ENCODE measurements at regions not wholly inside any gene's neighbourhood (a gene's known extent, or its start where the extent isn't known, plus 50 kb on each side); places are given as distances from the start of the nearest gene placed in this dataset.

DNA sequence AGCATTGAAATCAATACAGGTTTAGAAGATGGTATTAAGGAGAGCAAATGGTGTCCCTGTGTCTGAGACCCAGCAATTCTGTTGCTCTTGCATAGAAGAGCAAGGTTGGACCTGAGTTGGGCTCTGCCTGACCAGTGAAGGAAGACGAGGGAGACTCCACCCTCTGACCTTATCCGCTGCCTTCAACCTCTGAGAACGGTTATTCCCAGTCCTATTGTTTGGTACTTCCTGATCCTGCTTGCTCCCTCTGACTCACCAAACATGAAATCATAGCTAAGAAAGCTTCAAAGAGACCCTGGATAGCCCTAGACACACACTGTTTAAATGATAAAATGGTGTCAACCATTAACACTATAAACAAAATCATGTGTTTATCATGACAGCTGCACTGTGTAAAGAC lies 218.5 kb downstream of the PLK2 start:
- no peak for DNase-seq (ENCODE audit: low read depth)
- no peak overlapping the region for H3K4me3 ChIP-seq (ENCODE audit: low read depth, low read length)
- TF ChIP-seq POLR2A (IDR thresholded peaks at IDR 0.05; ENCODE audit: extremely low read depth, insufficient read length): no peak
- TF ChIP-seq, protein P1, sequence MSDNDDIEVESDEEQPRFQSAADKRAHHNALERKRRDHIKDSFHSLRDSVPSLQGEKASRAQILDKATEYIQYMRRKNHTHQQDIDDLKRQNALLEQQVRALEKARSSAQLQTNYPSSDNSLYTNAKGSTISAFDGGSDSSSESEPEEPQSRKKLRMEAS (IDR thresholded peaks at IDR 0.05; ENCODE audit: low read depth, low read length): no peak
- TF ChIP-seq, protein P2, sequence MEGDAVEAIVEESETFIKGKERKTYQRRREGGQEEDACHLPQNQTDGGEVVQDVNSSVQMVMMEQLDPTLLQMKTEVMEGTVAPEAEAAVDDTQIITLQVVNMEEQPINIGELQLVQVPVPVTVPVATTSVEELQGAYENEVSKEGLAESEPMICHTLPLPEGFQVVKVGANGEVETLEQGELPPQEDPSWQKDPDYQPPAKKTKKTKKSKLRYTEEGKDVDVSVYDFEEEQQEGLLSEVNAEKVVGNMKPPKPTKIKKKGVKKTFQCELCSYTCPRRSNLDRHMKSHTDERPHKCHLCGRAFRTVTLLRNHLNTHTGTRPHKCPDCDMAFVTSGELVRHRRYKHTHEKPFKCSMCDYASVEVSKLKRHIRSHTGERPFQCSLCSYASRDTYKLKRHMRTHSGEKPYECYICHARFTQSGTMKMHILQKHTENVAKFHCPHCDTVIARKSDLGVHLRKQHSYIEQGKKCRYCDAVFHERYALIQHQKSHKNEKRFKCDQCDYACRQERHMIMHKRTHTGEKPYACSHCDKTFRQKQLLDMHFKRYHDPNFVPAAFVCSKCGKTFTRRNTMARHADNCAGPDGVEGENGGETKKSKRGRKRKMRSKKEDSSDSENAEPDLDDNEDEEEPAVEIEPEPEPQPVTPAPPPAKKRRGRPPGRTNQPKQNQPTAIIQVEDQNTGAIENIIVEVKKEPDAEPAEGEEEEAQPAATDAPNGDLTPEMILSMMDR (IDR thresholded peaks at IDR 0.05; ENCODE audit: low read depth, low read length): no peak
- no peak for TF ChIP-seq MYC (IDR thresholded peaks at IDR 0.05; ENCODE audit: low read depth, low read length)

DNA sequence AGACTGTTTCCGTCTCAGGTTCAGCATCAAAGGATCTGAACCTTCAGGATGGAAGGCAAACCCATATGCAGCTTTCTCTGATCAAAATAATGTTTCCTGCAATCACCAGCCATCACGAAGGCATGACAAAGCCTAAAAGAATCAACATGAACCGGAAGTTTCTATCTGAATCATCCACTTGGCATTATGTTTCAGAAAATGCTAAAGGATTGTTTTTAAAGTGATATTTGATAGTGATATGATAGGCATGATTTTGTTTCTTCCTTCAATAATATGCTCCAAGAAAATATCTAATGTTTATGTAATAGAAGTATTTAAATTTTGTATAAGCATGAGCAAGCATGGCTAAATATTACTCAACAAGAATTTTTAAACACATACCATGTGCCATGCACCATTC lies 219.6 kb downstream of the PLK2 start:
- DNase-seq (ENCODE audit: low read depth): no peak
- H3K4me3 ChIP-seq (ENCODE audit: low read depth, low read length): no peak overlapping the region
- TF ChIP-seq MYC (IDR thresholded peaks at IDR 0.05; ENCODE audit: low read depth, low read length): no peak
- TF ChIP-seq POLR2A (IDR thresholded peaks at IDR 0.05; ENCODE audit: extremely low read depth, insufficient read length): no peak
- TF ChIP-seq, protein P2 (IDR thresholded peaks at IDR 0.05; ENCODE audit: low read depth, low read length): no peak
- TF ChIP-seq, protein P1 (IDR thresholded peaks at IDR 0.05; ENCODE audit: low read depth, low read length): no peak

DNA sequence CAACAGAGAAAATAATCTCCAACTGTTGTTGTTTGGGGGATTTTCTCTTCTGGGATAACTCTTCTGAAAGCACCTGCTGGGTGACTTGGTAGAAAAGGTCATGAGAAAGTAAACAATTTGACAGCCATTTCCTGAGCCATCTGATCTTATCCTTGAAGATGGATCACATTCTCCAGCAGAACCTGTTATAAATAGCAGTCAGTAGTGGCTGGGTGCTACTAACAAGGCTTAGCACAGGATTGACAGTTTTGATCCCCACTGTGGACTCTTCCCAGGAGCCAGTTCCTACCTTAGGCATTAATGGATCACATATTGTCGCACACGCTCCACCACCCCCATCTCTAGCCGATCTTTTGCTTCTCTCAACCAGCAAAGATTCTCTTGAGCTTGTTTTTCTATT lies 220.2 kb downstream of the PLK2 start:
- no peak for TF ChIP-seq MYC (IDR thresholded peaks at IDR 0.05; ENCODE audit: low read depth, low read length)
- TF ChIP-seq, protein P2 (IDR thresholded peaks at IDR 0.05; ENCODE audit: low read depth, low read length): no peak
- TF ChIP-seq, protein P1 (IDR thresholded peaks at IDR 0.05; ENCODE audit: low read depth, low read length): no peak
- DNase-seq (ENCODE audit: low read depth): no peak
- H3K4me3 ChIP-seq (ENCODE audit: low read depth, low read length): no peak overlapping the region

DNA sequence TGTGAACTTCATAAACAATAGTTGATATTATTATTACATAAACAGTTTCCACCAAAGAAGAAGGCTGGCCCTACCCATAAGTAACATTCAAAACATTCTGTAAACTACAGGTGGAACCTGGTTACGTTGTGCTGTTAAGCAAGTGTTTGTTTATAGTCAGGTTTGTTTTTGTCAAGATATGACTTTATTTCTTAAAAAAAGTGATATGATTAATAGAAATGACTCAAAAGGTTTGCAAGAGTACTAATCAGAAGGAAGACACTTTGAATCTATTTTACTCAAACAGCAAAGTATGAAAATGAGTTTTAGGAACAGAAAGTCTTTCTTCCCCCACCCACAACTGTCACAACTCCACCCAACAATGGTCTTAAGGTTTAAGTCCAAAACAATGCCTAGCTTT lies 220.8 kb downstream of the PLK2 start:
- TF ChIP-seq, protein P2 (IDR thresholded peaks at IDR 0.05; ENCODE audit: low read depth, low read length): no peak
- TF ChIP-seq, protein P1 (IDR thresholded peaks at IDR 0.05; ENCODE audit: low read depth, low read length): no peak
- no peak for TF ChIP-seq MYC (IDR thresholded peaks at IDR 0.05; ENCODE audit: low read depth, low read length)
- no peak for TF ChIP-seq POLR2A (IDR thresholded peaks at IDR 0.05; ENCODE audit: extremely low read depth, insufficient read length)
- H3K4me3 ChIP-seq (ENCODE audit: low read depth, low read length): no peak overlapping the region
- DNase-seq (ENCODE audit: low read depth): no peak

DNA sequence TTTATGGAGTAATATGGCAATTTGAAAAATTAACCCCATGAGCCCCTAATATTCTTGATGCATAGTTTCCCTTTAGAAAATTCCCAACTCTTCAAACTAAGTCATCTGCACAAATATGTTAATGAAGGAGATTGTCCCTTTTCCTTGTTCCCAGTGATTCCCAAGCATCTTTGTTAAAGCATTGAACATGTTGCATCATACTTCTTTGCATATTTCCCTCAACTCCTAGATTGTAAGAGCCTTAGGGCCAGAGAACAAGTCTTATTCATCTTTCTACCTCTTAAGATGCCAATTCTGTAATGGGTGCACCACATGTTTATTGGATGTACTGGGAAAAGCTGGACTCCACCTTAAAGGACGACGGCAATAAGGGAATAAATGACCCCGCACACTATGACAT lies 223.4 kb downstream of the PLK2 start:
- H3K4me3 ChIP-seq (ENCODE audit: low read depth, low read length): no peak overlapping the region
- no peak for DNase-seq (ENCODE audit: low read depth)
- no peak for TF ChIP-seq MYC (IDR thresholded peaks at IDR 0.05; ENCODE audit: low read depth, low read length)
- TF ChIP-seq, protein P1 (IDR thresholded peaks at IDR 0.05; ENCODE audit: low read depth, low read length): no peak
- TF ChIP-seq, protein P2 (IDR thresholded peaks at IDR 0.05; ENCODE audit: low read depth, low read length): no peak
- no peak for TF ChIP-seq POLR2A (IDR thresholded peaks at IDR 0.05; ENCODE audit: extremely low read depth, insufficient read length)

DNA sequence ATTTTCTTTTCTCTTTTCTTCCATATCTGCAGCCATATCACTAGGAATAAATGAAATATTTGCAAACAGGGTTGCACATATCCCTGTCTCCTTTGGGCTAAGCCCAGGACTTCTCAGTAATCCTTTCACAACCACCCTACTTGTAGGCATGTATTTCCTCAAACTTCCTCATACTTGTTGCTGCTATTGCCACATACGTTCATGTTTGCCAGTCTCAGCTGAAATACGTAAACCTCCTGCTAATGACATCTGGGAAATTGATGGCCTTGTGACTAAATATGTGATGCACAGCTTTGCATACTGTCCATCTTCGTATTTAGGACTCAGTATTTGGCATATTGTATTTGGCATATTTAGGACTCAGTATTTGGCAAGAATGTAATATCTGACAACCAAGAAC lies 224.6 kb downstream of the PLK2 start:
- TF ChIP-seq, protein P2 (IDR thresholded peaks at IDR 0.05; ENCODE audit: low read depth, low read length): no peak
- TF ChIP-seq POLR2A (IDR thresholded peaks at IDR 0.05; ENCODE audit: extremely low read depth, insufficient read length): no peak
- TF ChIP-seq, protein P1 (IDR thresholded peaks at IDR 0.05; ENCODE audit: low read depth, low read length): no peak
- TF ChIP-seq MYC (IDR thresholded peaks at IDR 0.05; ENCODE audit: low read depth, low read length): no peak
- DNase-seq (ENCODE audit: low read depth): peak; percentile 27
- no peak overlapping the region for H3K4me3 ChIP-seq (ENCODE audit: low read depth, low read length)
